Body of pancreas (tissue), 4 donors: ENCODE measurements at regions not wholly inside any gene's neighbourhood (a gene's known extent, or its start where the extent isn't known, plus 50 kb on each side); places are given as distances from the start of the nearest gene placed in this dataset.

Source experiments
- POLR2A ChIP-seq, 3 donors: fragments of 450-650 bp; IDR thresholded peaks; one replicate each; pipeline ENCODE4 v1.6.1; 2016; ENCODE audit warnings: antibody characterized with exemption in 3 of 3, mild to moderate bottlenecking in 2 of 3
- TF ChIP-seq, protein P1 (sequence below), 7 experiments: fragments of 450-650 bp in 4 of 7; fragments of 200-600 bp in 3 of 7; sonication (generic) in 3 of 7; IDR thresholded peaks; one replicate each; pipeline ENCODE4 v1.5.1; 2016 to 2019; ENCODE audit warnings: antibody characterized with exemption in 7 of 7

DNA sequence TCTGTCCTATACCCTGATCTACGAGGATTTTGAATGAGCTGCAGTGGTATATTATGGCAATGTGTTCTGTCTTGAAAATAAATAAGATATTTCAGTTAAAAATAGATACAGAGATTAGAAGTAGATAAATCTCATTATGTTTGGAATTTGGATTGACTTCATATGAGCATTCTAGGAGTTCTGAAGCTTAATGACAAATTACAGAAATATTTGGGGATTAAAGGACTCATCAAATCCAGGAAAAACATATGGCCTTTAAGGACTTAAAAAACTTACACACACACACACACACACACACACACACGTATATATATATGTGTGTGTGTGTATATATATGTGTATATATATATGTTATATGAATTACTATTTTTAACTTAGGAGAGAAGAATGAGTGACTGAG, 446.9 kb upstream of the CD180 start:
- TF ChIP-seq, protein P1, sequence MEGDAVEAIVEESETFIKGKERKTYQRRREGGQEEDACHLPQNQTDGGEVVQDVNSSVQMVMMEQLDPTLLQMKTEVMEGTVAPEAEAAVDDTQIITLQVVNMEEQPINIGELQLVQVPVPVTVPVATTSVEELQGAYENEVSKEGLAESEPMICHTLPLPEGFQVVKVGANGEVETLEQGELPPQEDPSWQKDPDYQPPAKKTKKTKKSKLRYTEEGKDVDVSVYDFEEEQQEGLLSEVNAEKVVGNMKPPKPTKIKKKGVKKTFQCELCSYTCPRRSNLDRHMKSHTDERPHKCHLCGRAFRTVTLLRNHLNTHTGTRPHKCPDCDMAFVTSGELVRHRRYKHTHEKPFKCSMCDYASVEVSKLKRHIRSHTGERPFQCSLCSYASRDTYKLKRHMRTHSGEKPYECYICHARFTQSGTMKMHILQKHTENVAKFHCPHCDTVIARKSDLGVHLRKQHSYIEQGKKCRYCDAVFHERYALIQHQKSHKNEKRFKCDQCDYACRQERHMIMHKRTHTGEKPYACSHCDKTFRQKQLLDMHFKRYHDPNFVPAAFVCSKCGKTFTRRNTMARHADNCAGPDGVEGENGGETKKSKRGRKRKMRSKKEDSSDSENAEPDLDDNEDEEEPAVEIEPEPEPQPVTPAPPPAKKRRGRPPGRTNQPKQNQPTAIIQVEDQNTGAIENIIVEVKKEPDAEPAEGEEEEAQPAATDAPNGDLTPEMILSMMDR (IDR thresholded peaks at IDR 0.05) = no peak
- TF ChIP-seq POLR2A (IDR thresholded peaks at IDR 0.05) = no peak
